A549 (cell line): ENCODE measurements at regions not wholly inside any gene's neighbourhood (a gene's known extent, or its start where the extent isn't known, plus 50 kb on each side); places are given as distances from the start of the nearest gene placed in this dataset.
"Not testable (repeated sequence)": the region's sequence is repeated elsewhere in the genome, so short reads cannot be mapped to it uniquely, and the experiment has no call there.

Source experiments
- ATAC-seq, 2 experiments: fragments of 200-7000 bp in 1 of 2; fragments of >200 bp in 1 of 2; cut with Nextera tagmentation in 1 of 2; cut with Tn5 transposase in 1 of 2; 3 replicates each; pipeline versions ENCODE4 v1.8.0 to v1.9.1; 2018 to 2020; ENCODE audit warnings: mild to moderate bottlenecking in 1 of 2, moderate library complexity in 1 of 2
- CTCF ChIA-PET: fragments of 300-600 bp; sonication (Branson Sonifier 250); formaldehyde crosslinking; extraction: SDS; loops from one replicate; lab custom pipeline; 2021; ENCODE audit warnings: antibody characterized with exemption, inconsistent platforms; lab: Yijun Ruan, JAX
- POLR2A ChIA-PET: fragments of 350-600 bp; formaldehyde crosslinking; extraction: SDS; loops from one replicate; lab custom pipeline; 2021; ENCODE audit warnings: antibody characterized with exemption, inconsistent platforms; lab: Yijun Ruan, JAX
- DNase-seq, 2 experiments: peaks; one replicate each; pipeline versions ENCODE4 v3.0.0 to v3.0.0-alpha.2; 2011 to 2016; ENCODE audit warnings: low read depth in 1 of 2, low spot score in 1 of 2
- FAIRE-seq: peaks from 2 replicates; lab custom pipeline; 2011; peaks lifted over from hg19 to GRCh38; lab: Jason Lieb, UNC
- H3K27ac ChIP-seq, 2 experiments: fragments of >200 bp; sonication (Bioruptor Twin); formaldehyde crosslinking; 3 replicates each; pipeline ENCODE4 v1.5.1; 2016 to 2017
- H3K4me1 ChIP-seq: fragments of >200 bp; sonication (Bioruptor Twin); formaldehyde crosslinking; 3 replicates; pipeline ENCODE4 v1.6.1; 2016
- H3K4me2 ChIP-seq: fragments of >200 bp; sonication (Bioruptor Twin); formaldehyde crosslinking; 3 replicates; pipeline ENCODE4 v1.6.1; 2016
- H3K4me3 ChIP-seq: fragments of >200 bp; sonication (Bioruptor Twin); formaldehyde crosslinking; 3 replicates; pipeline ENCODE4 v1.5.1; 2016
- H3K9me3 ChIP-seq: fragments of >200 bp; sonication (Bioruptor Twin); formaldehyde crosslinking; 3 replicates; pipeline ENCODE4 v1.6.1; 2016
- BHLHE40 ChIP-seq: IDR thresholded peaks from 2 replicates; pipeline ENCODE4 v1.6.1; 2012; ENCODE audit warnings: low read depth, low read length, inconsistent platforms
- CBX2 ChIP-seq: fragments of 200-600 bp; sonication (generic); IDR thresholded peaks from 2 replicates; pipeline ENCODE4 v1.6.1; 2016; ENCODE audit warnings: low read depth, mild to moderate bottlenecking, borderline replicate concordance
- CEBPB ChIP-seq, 2 experiments: fragments of >200 bp in 1 of 2; sonication (Bioruptor Twin) in 1 of 2; formaldehyde crosslinking in 1 of 2; IDR thresholded peaks; 2 replicates each; pipeline ENCODE4 v1.6.1; 2012 to 2016
- CHD4 ChIP-seq: fragments of 200-600 bp; sonication (generic); IDR thresholded peaks from 2 replicates; pipeline ENCODE4 v1.6.1; 2016; ENCODE audit warnings: antibody characterized with exemption, mild to moderate bottlenecking, borderline replicate concordance
- E2F6 ChIP-seq: IDR thresholded peaks from 2 replicates; pipeline ENCODE4 v1.6.1; 2012; ENCODE audit warnings: low read depth, borderline replicate concordance
- ELK1 ChIP-seq: fragments of 150-350 bp; IDR thresholded peaks from 2 replicates; pipeline ENCODE4 v1.6.1; 2014; ENCODE audit warnings: low read depth, mild to moderate bottlenecking, low read length
- EP300 ChIP-seq, 2 experiments: fragments of >200 bp; sonication (Bioruptor Twin); formaldehyde crosslinking; IDR thresholded peaks; 2 replicates in 1 of 2; 3 replicates in 1 of 2; pipeline ENCODE4 v1.6.1; 2016 to 2017
- GATA3 ChIP-seq: IDR thresholded peaks from 2 replicates; pipeline ENCODE4 v1.6.1; 2012; ENCODE audit warnings: borderline replicate concordance
- HES2 ChIP-seq: fragments of >200 bp; sonication (Bioruptor Twin); formaldehyde crosslinking; IDR thresholded peaks from 2 replicates; pipeline ENCODE4 v1.6.1; 2016
- HEYL ChIP-seq: fragments of 250-450 bp; sonication (Bioruptor Pico); IDR thresholded peaks from 2 replicates; pipeline ENCODE4 v1.8.0; 2021; ENCODE audit warnings: mild to moderate bottlenecking, moderate library complexity
- HMGXB4 ChIP-seq: fragments of 250-450 bp; sonication (Bioruptor Pico); IDR thresholded peaks from 2 replicates; pipeline ENCODE4 v1.5.0; 2021; ENCODE audit warnings: mild to moderate bottlenecking, moderate library complexity, borderline replicate concordance
- HOXA7 ChIP-seq: fragments of 250-450 bp; sonication (Bioruptor Pico); IDR thresholded peaks from 2 replicates; pipeline ENCODE4 v1.5.0; 2020; ENCODE audit warnings: mild to moderate bottlenecking, moderate library complexity
- HOXB13 ChIP-seq: fragments of 250-450 bp; sonication (Bioruptor Pico); IDR thresholded peaks from 2 replicates; pipeline ENCODE4 v1.5.0; 2020; ENCODE audit warnings: low read depth, mild to moderate bottlenecking, moderate library complexity
- HOXB5 ChIP-seq: fragments of 250-450 bp; sonication (Bioruptor Pico); IDR thresholded peaks from 2 replicates; pipeline ENCODE4 v1.5.0; 2020; ENCODE audit warnings: mild to moderate bottlenecking, moderate library complexity
- MAFK ChIP-seq: fragments of 450-650 bp; IDR thresholded peaks from 2 replicates; pipeline ENCODE4 v1.6.1; 2014; ENCODE audit not compliant: partially characterized antibody
- MAZ ChIP-seq: fragments of 150-350 bp; IDR thresholded peaks from 2 replicates; pipeline ENCODE4 v1.6.1; 2014; ENCODE audit warnings: antibody characterized with exemption, low read depth, low read length, borderline replicate concordance
- PBX3 ChIP-seq: IDR thresholded peaks from 2 replicates; pipeline ENCODE4 v1.6.1; 2012
- PHF8 ChIP-seq: fragments of 200-600 bp; sonication (generic); IDR thresholded peaks from 2 replicates; pipeline ENCODE4 v1.6.1; 2016; ENCODE audit warnings: low read depth, mild to moderate bottlenecking, antibody characterized with exemption, moderate library complexity, borderline replicate concordance
- REST ChIP-seq: fragments of 200-600 bp; sonication (generic); IDR thresholded peaks from 2 replicates; pipeline ENCODE4 v1.6.1; 2016; ENCODE audit warnings: antibody characterized with exemption, mild to moderate bottlenecking, moderate library complexity
- RNF2 ChIP-seq: fragments of 200-600 bp; sonication (generic); IDR thresholded peaks from 2 replicates; pipeline ENCODE4 v1.6.1; 2016; ENCODE audit warnings: low read depth, mild to moderate bottlenecking, antibody characterized with exemption, moderate library complexity, borderline replicate concordance
- SMC3 ChIP-seq: fragments of >200 bp; sonication (Bioruptor Twin); formaldehyde crosslinking; IDR thresholded peaks from 3 replicates; pipeline ENCODE4 v1.6.1; 2018; ENCODE audit warnings: inconsistent platforms
- TFCP2L1 ChIP-seq: fragments of 250-450 bp; sonication (Bioruptor Pico); IDR thresholded peaks from 2 replicates; pipeline ENCODE4 v1.5.0; 2021; ENCODE audit warnings: mild to moderate bottlenecking
- TP53 ChIP-seq: fragments of 250-450 bp; sonication (Bioruptor Pico); IDR thresholded peaks from 2 replicates; pipeline ENCODE4 v1.5.0; 2021; ENCODE audit warnings: mild to moderate bottlenecking, moderate library complexity
- ZC3H11A ChIP-seq: fragments of 450-650 bp; IDR thresholded peaks from 2 replicates; pipeline ENCODE4 v1.6.1; 2014; ENCODE audit warnings: antibody characterized with exemption, mild to moderate bottlenecking
- ZFP36 ChIP-seq: fragments of 450-650 bp; IDR thresholded peaks from 2 replicates; pipeline ENCODE4 v1.6.1; 2014; ENCODE audit warnings: borderline replicate concordance; ENCODE audit not compliant: partially characterized antibody
- ZSCAN20 ChIP-seq: fragments of 250-450 bp; sonication (Bioruptor Pico); IDR thresholded peaks from 2 replicates; pipeline ENCODE4 v1.8.0; 2022; ENCODE audit warnings: mild to moderate bottlenecking, moderate library complexity
- WGBS: methylation state at CpG from one replicate; pipeline ENCODE4 v1.1.6; 2017; ENCODE audit errors: missing lambda C conversion rate; 5-methylcytosine and 5-hydroxymethylcytosine counted together

GRCh38 chr2:187024739-187025138 is 175.8 kb upstream of the ZSWIM2 start (continued):
- TF ChIP-seq PBX3 (no peak), ZSCAN20 (CRISPR knock-in tag) (no peak), ELK1 (no peak)

GRCh38 chr2:187023996-187024395 is 175.0 kb upstream of the ZSWIM2 start:
- FAIRE-seq, H3K27ac ChIP-seq, CTCF ChIA-PET, H3K4me2 ChIP-seq, H3K4me3 ChIP-seq, H3K9me3 ChIP-seq, DNase-seq, ATAC-seq, H3K4me1 ChIP-seq, POLR2A ChIA-PET: not testable (repeated sequence)
- 44% methylated on average over 4 of the region's 4 CpGs for WGBS

- ATAC-seq: no peak
- 60% methylated on average over 5 of the region's 5 CpGs for WGBS
- TF ChIP-seq TP53 (CRISPR knock-in tag): no peak
- no peak for TF ChIP-seq ZC3H11A
- no peak for TF ChIP-seq GATA3
- TF ChIP-seq ZFP36: no peak
- no peak for TF ChIP-seq CBX2
- no peak for TF ChIP-seq CHD4
- TF ChIP-seq HOXB5: no peak
- TF ChIP-seq TFCP2L1 (CRISPR knock-in tag): no peak
- no peak for TF ChIP-seq HOXB13 (CRISPR knock-in tag)
- no peak for TF ChIP-seq CEBPB (IDR thresholded peaks at IDR 0.05)
- TF ChIP-seq SMC3: no peak
- no peak for TF ChIP-seq MAFK
- no peak for TF ChIP-seq EP300 (IDR thresholded peaks at IDR 0.05)
- Histone ChIP-seq H3K4me2 (no peak overlapping the region), H3K4me1 (no peaks in the 10 kb centered on the region), H3K4me3 (no peak overlapping the region), H3K9me3 (no peaks in the 10 kb centered on the region), H3K27ac (no peak overlapping the region)
- POLR2A ChIA-PET: no interaction called here
- CTCF ChIA-PET: no interaction called here
- no peak for DNase-seq
- no peak for FAIRE-seq
Observed at GRCh38 chr2:187017438-187017837, 168.5 kb upstream of the ZSWIM2 start.

- no peak for FAIRE-seq
- 53% methylated on average over 4 of the region's 4 CpGs for WGBS
- H3K27ac ChIP-seq: no peak overlapping the region
- ChIA-PET POLR2A (no interaction called here), CTCF (no interaction called here)
- no peak overlapping the region for H3K4me2 ChIP-seq
- no peak for ATAC-seq
- DNase-seq: no peak
- H3K4me1 ChIP-seq: no peaks in the 10 kb centered on the region
- no peak overlapping the region for H3K4me3 ChIP-seq
- no peaks in the 10 kb centered on the region for H3K9me3 ChIP-seq
- TF ChIP-seq HOXA7 (CRISPR knock-in tag) (no peak), HEYL (CRISPR knock-in tag) (no peak), HES2 (no peak), MAZ (no peak), BHLHE40 (no peak), HMGXB4 (no peak), PHF8 (no peak), E2F6 (no peak), RNF2 (no peak), REST (no peak)
Observed at GRCh38 chr2:187013058-187013457, 164.1 kb upstream of the ZSWIM2 start.
